Left ventricle myocardium superior (tissue), 1 donor: ENCODE measurements at regions not wholly inside any gene's neighbourhood (a gene's known extent, or its start where the extent isn't known, plus 50 kb on each side); places are given as distances from the start of the nearest gene placed in this dataset.
A peak's percentile ranks its signal among the peaks of the same experiment; 100 is the strongest.

ENCODE experiments used
- ATAC-seq: fragments of 200-7000 bp; cut with Tn5 transposase; one replicate; pipeline ENCODE4 v1.9.1; 2020; ENCODE audit warnings: mild to moderate bottlenecking, moderate library complexity
- DNase-seq: peaks from one replicate; pipeline ENCODE4 v3.0.0-alpha.2; 2020
- intact Hi-C: fragments of 100-400 bp; cut with micrococcal nuclease; formaldehyde crosslinking; loops from one replicate; pipeline ENCODE4 v1.11.0; 2022
- donor health status: DM: no; HTN: yes; CAD: no; lungs with severe emphysema.

GRCh38 chr2:37468170-37468569 lies 123.7 kb downstream of the QPCT start:
- DNase-seq (no peak), ATAC-seq (peak; percentile 61)
- intact Hi-C loops, result no loop called here

GRCh38 chr2:37469126-37469525 lies 124.7 kb downstream of the QPCT start:
- intact Hi-C loops, result no loop called here
- ATAC-seq (no peak), DNase-seq (no peak)

- no peak for ATAC-seq
- intact Hi-C loops, result no loop called here
- no peak for DNase-seq
Measured at GRCh38 chr2:37471104-37471503, 126.7 kb downstream of the QPCT start.

- no peak for ATAC-seq
- intact Hi-C loops, result no loop called here
- DNase-seq, result no peak
Measured at GRCh38 chr2:37471994-37472393, 127.6 kb downstream of the QPCT start.

- no peak for DNase-seq
- ATAC-seq, result no peak
- intact Hi-C loops, result no loop called here
Measured at GRCh38 chr2:37472959-37473358, 128.5 kb downstream of the QPCT start.

- no peak for DNase-seq
- ATAC-seq, result no peak
- intact Hi-C loops, result no loop called here
Measured at GRCh38 chr2:37476411-37476810, 132.0 kb downstream of the QPCT start.

- ATAC-seq (no peak), DNase-seq (no peak)
- intact Hi-C loops, result no loop called here
Measured at GRCh38 chr2:37477921-37478320, 133.5 kb downstream of the QPCT start.

GRCh38 chr2:37481244-37481643 lies 136.8 kb downstream of the QPCT start:
- ATAC-seq, result no peak
- no peak for DNase-seq
- intact Hi-C loops, result no loop called here

- intact Hi-C loops, result no loop called here
- ATAC-seq (peak; percentile 47), DNase-seq (no peak)
Measured at GRCh38 chr2:37489041-37489456, 144.6 kb downstream of the QPCT start.

- DNase-seq, result no peak
- ATAC-seq, result no peak
- intact Hi-C loops, result no loop called here
Measured at GRCh38 chr2:37489536-37489935, 145.1 kb downstream of the QPCT start.

GRCh38 chr2:37493425-37493824 lies 149.0 kb downstream of the QPCT start:
- ATAC-seq, result no peak
- no peak for DNase-seq
- intact Hi-C loops, result no loop called here

GRCh38 chr2:37499113-37499512 lies 154.7 kb downstream of the QPCT start:
- intact Hi-C loops, result no loop called here
- DNase-seq (no peak), ATAC-seq (no peak)

GRCh38 chr2:37500031-37500430 lies 155.6 kb downstream of the QPCT start:
- DNase-seq, result no peak
- ATAC-seq, result no peak
- intact Hi-C loops, result no loop called here

- intact Hi-C loops, result no loop called here
- DNase-seq (no peak), ATAC-seq (no peak)
Measured at GRCh38 chr2:37501113-37501512, 156.7 kb downstream of the QPCT start.

GRCh38 chr2:37506407-37507050 lies 162.1 kb downstream of the QPCT start:
- DNase-seq (no peak), ATAC-seq (peak; percentile 88)
- intact Hi-C loops, result no loop called here

- DNase-seq, result no peak
- peak; percentile 16 for ATAC-seq
- intact Hi-C loops, result no loop called here
Measured at GRCh38 chr2:37507051-37507410, 162.6 kb downstream of the QPCT start.

GRCh38 chr2:37507703-37508102 lies 163.3 kb downstream of the QPCT start:
- ATAC-seq, result peak; percentile 67

GRCh38 chr2:37512971-37513370 lies 158.5 kb downstream of the CDC42EP3 start:
- DNase-seq (no peak), ATAC-seq (no peak)
- intact Hi-C loops, result no loop called here

More at GRCh38 chr2:37507703-37508102, 163.3 kb downstream of the QPCT start:
- no peak for DNase-seq
- intact Hi-C loops, result no loop called here

GRCh38 chr2:37523814-37524362 lies 147.6 kb downstream of the CDC42EP3 start:
- intact Hi-C loops, result no loop called here
- DNase-seq (no peak), ATAC-seq (peak; percentile 97)

GRCh38 chr2:37526323-37526722 lies 145.1 kb downstream of the CDC42EP3 start:
- intact Hi-C loops, result no loop called here
- no peak for DNase-seq
- ATAC-seq, result no peak

GRCh38 chr2:37526856-37527255 lies 144.6 kb downstream of the CDC42EP3 start:
- ATAC-seq (no peak), DNase-seq (no peak)
- intact Hi-C loops, result no loop called here
